Body of pancreas (tissue), 4 donors: ENCODE measurements at regions not wholly inside any gene's neighbourhood (a gene's known extent, or its start where the extent isn't known, plus 50 kb on each side); places are given as distances from the start of the nearest gene placed in this dataset.
A peak's percentile ranks its signal among the peaks of the same experiment; 100 is the strongest.

Experiments used
- ATAC-seq: fragments of 150-250 bp; one replicate; pipeline ENCODE4 v1.9.1; 2016
- DNase-seq, 4 donors: peaks; one replicate each; pipeline ENCODE4 v3.0.0-alpha.2; 2019
- H3K27ac ChIP-seq, 4 donors: fragments of 200-600 bp; sonication (generic); 1 replicate in 3 of 4; 2 replicates in 1 of 4; pipeline versions ENCODE4 v1.5.1 to v1.6.1; 2016 to 2019; ENCODE audit warnings: mild to moderate bottlenecking in 1 of 4, mixed read lengths in 1 of 4, moderate library complexity in 1 of 4
- H3K27me3 ChIP-seq, 2 donors: fragments of 200-600 bp; sonication (generic); one replicate each; pipeline ENCODE4 v1.6.0; 2016; ENCODE audit warnings: mild to moderate bottlenecking in 1 of 2
- H3K36me3 ChIP-seq, 2 donors: fragments of 200-600 bp; sonication (generic); replicated peaks in 1 of 2; 2 replicates each; pipeline ENCODE4 v1.5.1; 2016; ENCODE audit warnings: low read depth in 2 of 2; ENCODE audit not compliant: insufficient read depth in 1 of 2
- H3K4me1 ChIP-seq: fragments of 200-600 bp; sonication (generic); one replicate; pipeline ENCODE4 v1.6.0; 2016
- H3K4me3 ChIP-seq, 2 donors: fragments of 200-600 bp; sonication (generic); 1 replicate in 1 of 2; 2 replicates in 1 of 2; pipeline ENCODE4 v1.5.1; 2016 to 2019
- H3K9me3 ChIP-seq, 3 donors: fragments of 200-600 bp; sonication (generic); 1 replicate in 2 of 3; 2 replicates in 1 of 3; pipeline ENCODE4 v1.5.1; 2016
- POLR2A ChIP-seq, 3 donors: fragments of 450-650 bp; IDR thresholded peaks; one replicate each; pipeline ENCODE4 v1.6.1; 2016; ENCODE audit warnings: antibody characterized with exemption in 3 of 3, mild to moderate bottlenecking in 2 of 3
- WGBS, 2 donors: methylation state at CpG; one replicate each; pipeline ENCODE4 v1.1.5; 2017; 5-methylcytosine and 5-hydroxymethylcytosine counted together
- intact Hi-C: fragments of 100-400 bp; cut with DNase I; formaldehyde crosslinking; loops from one replicate; pipeline ENCODE4 v1.15.1; 2023
- TF ChIP-seq, protein P1 (sequence below), 7 experiments: fragments of 450-650 bp in 4 of 7; fragments of 200-600 bp in 3 of 7; sonication (generic) in 3 of 7; IDR thresholded peaks; one replicate each; pipeline ENCODE4 v1.5.1; 2016 to 2019; ENCODE audit warnings: antibody characterized with exemption in 7 of 7

- Histone ChIP-seq H3K27ac (no peak overlapping the region), H3K27me3 (no peaks in the 10 kb centered on the region), H3K9me3 (no peaks in the 10 kb centered on the region), H3K4me3 (no peak overlapping the region), H3K36me3 (no peaks in the 10 kb centered on the region), H3K4me1 (peaks cover 9% of the 10 kb centered on the region)
- intact Hi-C loops: no loop called here
- TF ChIP-seq, protein P1, sequence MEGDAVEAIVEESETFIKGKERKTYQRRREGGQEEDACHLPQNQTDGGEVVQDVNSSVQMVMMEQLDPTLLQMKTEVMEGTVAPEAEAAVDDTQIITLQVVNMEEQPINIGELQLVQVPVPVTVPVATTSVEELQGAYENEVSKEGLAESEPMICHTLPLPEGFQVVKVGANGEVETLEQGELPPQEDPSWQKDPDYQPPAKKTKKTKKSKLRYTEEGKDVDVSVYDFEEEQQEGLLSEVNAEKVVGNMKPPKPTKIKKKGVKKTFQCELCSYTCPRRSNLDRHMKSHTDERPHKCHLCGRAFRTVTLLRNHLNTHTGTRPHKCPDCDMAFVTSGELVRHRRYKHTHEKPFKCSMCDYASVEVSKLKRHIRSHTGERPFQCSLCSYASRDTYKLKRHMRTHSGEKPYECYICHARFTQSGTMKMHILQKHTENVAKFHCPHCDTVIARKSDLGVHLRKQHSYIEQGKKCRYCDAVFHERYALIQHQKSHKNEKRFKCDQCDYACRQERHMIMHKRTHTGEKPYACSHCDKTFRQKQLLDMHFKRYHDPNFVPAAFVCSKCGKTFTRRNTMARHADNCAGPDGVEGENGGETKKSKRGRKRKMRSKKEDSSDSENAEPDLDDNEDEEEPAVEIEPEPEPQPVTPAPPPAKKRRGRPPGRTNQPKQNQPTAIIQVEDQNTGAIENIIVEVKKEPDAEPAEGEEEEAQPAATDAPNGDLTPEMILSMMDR (IDR thresholded peaks at IDR 0.05): no peak
- no peak for TF ChIP-seq POLR2A (IDR thresholded peaks at IDR 0.05)
- ATAC-seq (no peak), DNase-seq (no peak)
- 75 to 80% methylated on average over 3 of the region's 3 CpGs for WGBS, 2 donors
These were observed 56.1 kb upstream of the RNF7 start for GRCh38 chr3:141682007-141682406.

- DNase-seq (no peak), ATAC-seq (no peak)
- no peak overlapping the region for H3K27ac ChIP-seq
- intact Hi-C loops: no loop called here
- H3K4me3 ChIP-seq: no peak overlapping the region
- no peaks in the 10 kb centered on the region for H3K36me3 ChIP-seq
- 90 to 93% methylated on average over 8 to 9 of the region's 9 CpGs for WGBS, 2 donors
- H3K27me3 ChIP-seq: no peaks in the 10 kb centered on the region
- H3K9me3 ChIP-seq: no peaks in the 10 kb centered on the region
- peaks cover 9% of the 10 kb centered on the region for H3K4me1 ChIP-seq
- TF ChIP-seq, protein P1 (IDR thresholded peaks at IDR 0.05): no peak
- TF ChIP-seq POLR2A (IDR thresholded peaks at IDR 0.05): no peak
These were observed 55.2 kb upstream of the RNF7 start for GRCh38 chr3:141682921-141683320.

DNA sequence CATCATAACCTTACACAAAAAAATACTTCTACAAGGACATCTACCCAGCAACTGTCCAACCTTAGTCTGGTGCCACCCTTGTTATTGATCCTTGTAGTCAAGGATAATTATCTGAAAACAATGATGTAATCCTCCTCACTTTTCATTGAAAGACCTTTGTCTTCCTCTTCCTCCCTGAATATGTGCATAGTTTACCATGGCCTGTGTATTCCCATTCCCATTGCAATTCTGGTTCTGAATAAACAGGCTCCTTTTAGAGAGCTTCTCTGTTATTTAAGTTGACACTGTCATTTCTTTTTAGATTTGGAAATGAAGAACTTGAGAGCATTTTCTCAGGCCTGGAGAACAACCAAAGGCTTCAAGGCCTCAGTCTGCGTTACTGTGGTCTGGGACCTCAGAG lies 53.3 kb upstream of the RNF7 start:
- WGBS, 2 donors: 93 to 96% methylated on average over 1 of the region's 1 CpG
- no peak for DNase-seq
- peaks cover 9% of the 10 kb centered on the region for H3K4me1 ChIP-seq
- no peak overlapping the region for H3K4me3 ChIP-seq
- intact Hi-C loops: no loop called here
- H3K36me3 ChIP-seq: no peaks in the 10 kb centered on the region
- no peak overlapping the region for H3K27ac ChIP-seq
- no peak for ATAC-seq
- H3K27me3 ChIP-seq: no peaks in the 10 kb centered on the region
- H3K9me3 ChIP-seq: no peaks in the 10 kb centered on the region
- TF ChIP-seq, protein P1 (IDR thresholded peaks at IDR 0.05): no peak
- TF ChIP-seq POLR2A (IDR thresholded peaks at IDR 0.05): no peak

GRCh38 chr3:141686466-141687291 lies 51.4 kb upstream of the RNF7 start:
- TF ChIP-seq POLR2A (IDR thresholded peaks at IDR 0.05): no peak
- TF ChIP-seq, protein P1 (IDR thresholded peaks at IDR 0.05): no peak
- ATAC-seq (peak; percentile 71), DNase-seq (peak; percentile 21 to 40 (median 31))
- intact Hi-C loops: no loop called here
- no peaks in the 10 kb centered on the region for H3K27me3 ChIP-seq
- no peaks in the 10 kb centered on the region for H3K36me3 ChIP-seq
- WGBS, 2 donors: 36 to 61% methylated on average over 3 to 8 of the region's 8 CpGs
- H3K27ac ChIP-seq: peak overlapping the region in 2 of 4 donors; percentile 60 to 64
- no peak overlapping the region for H3K4me3 ChIP-seq
- no peaks in the 10 kb centered on the region for H3K4me1 ChIP-seq
- H3K9me3 ChIP-seq: no peaks in the 10 kb centered on the region
